CD14-positive monocyte (primary cell): ENCODE measurements at regions not wholly inside any gene's neighbourhood (a gene's known extent, or its start where the extent isn't known, plus 50 kb on each side); places are given as distances from the start of the nearest gene placed in this dataset.

Experiments used
- DNase-seq, 3 donors: peaks; one replicate each; pipeline ENCODE4 v3.0.0-alpha.2; 2011 to 2022
- H2AFZ ChIP-seq: 2 replicates; pipeline ENCODE4 v1.6.0; 2012; ENCODE audit warnings: mild to moderate bottlenecking, low read depth, low read length, inconsistent platforms; ENCODE audit not compliant: insufficient read depth, poor library complexity, severe bottlenecking
- H3K27ac ChIP-seq, 2 donors: 1 replicate in 1 of 2; 2 replicates in 1 of 2; pipeline ENCODE4 v1.5.1; 2012 to 2013; ENCODE audit warnings: low read length in 2 of 2, control low read depth in 1 of 2, inconsistent platforms in 1 of 2, low read depth in 1 of 2, mild to moderate bottlenecking in 1 of 2
- H3K27me3 ChIP-seq, 2 donors: one replicate each; pipeline versions ENCODE4 v1.6.0 to v1.6.1; 2011 to 2013; ENCODE audit warnings: low read length in 2 of 2; ENCODE audit not compliant: control insufficient read depth in 2 of 2, insufficient read depth in 2 of 2
- H3K36me3 ChIP-seq, 2 donors: replicated peaks in 1 of 2; 1 replicate in 1 of 2; 2 replicates in 1 of 2; pipeline versions ENCODE4 v1.5.1 to v1.6.1; 2012 to 2013; ENCODE audit warnings: low read length in 2 of 2, control low read depth in 1 of 2, inconsistent platforms in 1 of 2, mild to moderate bottlenecking in 1 of 2; ENCODE audit not compliant: insufficient read depth in 2 of 2, control insufficient read depth in 1 of 2
- H3K4me1 ChIP-seq, 2 donors: 1 replicate in 1 of 2; 2 replicates in 1 of 2; pipeline versions ENCODE4 v1.5.1 to v1.6.1; 2012 to 2013; ENCODE audit warnings: low read length in 2 of 2, control low read depth in 1 of 2, inconsistent platforms in 1 of 2, mild to moderate bottlenecking in 1 of 2, moderate library complexity in 1 of 2; ENCODE audit not compliant: insufficient read depth in 2 of 2, control insufficient read depth in 1 of 2
- H3K4me2 ChIP-seq: replicated peaks from 2 replicates; pipeline ENCODE3; 2012; ENCODE audit warnings: low read length, moderate library complexity, mild to moderate bottlenecking; ENCODE audit not compliant: poor library complexity, severe bottlenecking; ENCODE audit errors: extremely low read depth
- H3K4me3 ChIP-seq, 3 experiments: fragments of 200-600 bp in 1 of 3; sonication (generic) in 1 of 3; replicated peaks in 1 of 3; 1 replicate in 2 of 3; 2 replicates in 1 of 3; pipeline ENCODE4 v1.5.1; 2011 to 2013; ENCODE audit warnings: low read length in 3 of 3, mild to moderate bottlenecking in 3 of 3, control low read depth in 2 of 3, low read depth in 2 of 3, inconsistent platforms in 1 of 3, moderate library complexity in 1 of 3
- H3K79me2 ChIP-seq: 2 replicates; pipeline ENCODE4 v1.6.0; 2012; ENCODE audit warnings: mild to moderate bottlenecking, control low read depth, inconsistent platforms, low read length, moderate library complexity; ENCODE audit not compliant: insufficient read depth
- H3K9ac ChIP-seq: 2 replicates; pipeline ENCODE4 v1.6.0; 2017; ENCODE audit warnings: low read length, mild to moderate bottlenecking; ENCODE audit not compliant: insufficient read depth, poor library complexity, severe bottlenecking
- H3K9me3 ChIP-seq, 2 donors: replicated peaks in 1 of 2; 1 replicate in 1 of 2; 2 replicates in 1 of 2; pipeline versions ENCODE4 v1.5.1 to v1.6.1; 2012 to 2013; ENCODE audit warnings: low read length in 2 of 2, control low read depth in 1 of 2; ENCODE audit not compliant: control insufficient read depth in 1 of 2, insufficient read depth in 1 of 2
- H4K20me1 ChIP-seq: 2 replicates; pipeline ENCODE4 v1.6.0; 2012; ENCODE audit warnings: mild to moderate bottlenecking, low read length, control low read depth, moderate library complexity; ENCODE audit not compliant: insufficient read depth
- H3K27ac Mint-ChIP-seq, 7 donors: one replicate each; pipeline ENCODE4 v1.8.0; 2020; ENCODE audit warnings: mild to moderate bottlenecking in 7 of 7, mixed read lengths in 7 of 7, moderate library complexity in 6 of 7, inconsistent platforms in 2 of 7
- H3K27me3 Mint-ChIP-seq, 3 donors: one replicate each; pipeline ENCODE4 v1.8.0; 2021 to 2022; ENCODE audit warnings: low read depth in 3 of 3, mild to moderate bottlenecking in 3 of 3, mixed read lengths in 3 of 3, moderate library complexity in 3 of 3, inconsistent platforms in 1 of 3
- H3K36me3 Mint-ChIP-seq, 2 donors: one replicate each; pipeline ENCODE4 v1.8.0; 2020; ENCODE audit warnings: mixed read lengths in 2 of 2, inconsistent platforms in 1 of 2, mild to moderate bottlenecking in 1 of 2
- H3K4me1 Mint-ChIP-seq: one replicate; pipeline ENCODE4 v1.8.0; 2020; ENCODE audit warnings: mild to moderate bottlenecking, mixed read lengths
- H3K4me3 Mint-ChIP-seq, 2 donors: one replicate each; pipeline ENCODE4 v1.8.0; 2020; ENCODE audit warnings: mild to moderate bottlenecking in 2 of 2, mixed read lengths in 2 of 2, moderate library complexity in 1 of 2
- H3K9me3 Mint-ChIP-seq, 7 donors: one replicate each; pipeline ENCODE4 v1.8.0; 2020 to 2022; ENCODE audit warnings: mixed read lengths in 7 of 7, mild to moderate bottlenecking in 6 of 7, moderate library complexity in 6 of 7, inconsistent platforms in 2 of 7
- CTCF ChIP-seq: fragments of 200-600 bp; IDR thresholded peaks from one replicate; pipeline ENCODE4 v1.8.0; 2022; ENCODE audit warnings: antibody characterized with exemption, mild to moderate bottlenecking
- WGBS: methylation state at CpG from one replicate; pipeline ENCODE4 v1.1.5; 2013; ENCODE audit warnings: missing lambda C conversion rate; ENCODE audit not compliant: insufficient coverage; 5-methylcytosine and 5-hydroxymethylcytosine counted together
- intact Hi-C, 2 donors: fragments of 100-400 bp; cut with micrococcal nuclease; formaldehyde crosslinking; loops; one replicate each; pipeline versions ENCODE4 v1.15.0 to v1.15.1; 2023

DNA sequence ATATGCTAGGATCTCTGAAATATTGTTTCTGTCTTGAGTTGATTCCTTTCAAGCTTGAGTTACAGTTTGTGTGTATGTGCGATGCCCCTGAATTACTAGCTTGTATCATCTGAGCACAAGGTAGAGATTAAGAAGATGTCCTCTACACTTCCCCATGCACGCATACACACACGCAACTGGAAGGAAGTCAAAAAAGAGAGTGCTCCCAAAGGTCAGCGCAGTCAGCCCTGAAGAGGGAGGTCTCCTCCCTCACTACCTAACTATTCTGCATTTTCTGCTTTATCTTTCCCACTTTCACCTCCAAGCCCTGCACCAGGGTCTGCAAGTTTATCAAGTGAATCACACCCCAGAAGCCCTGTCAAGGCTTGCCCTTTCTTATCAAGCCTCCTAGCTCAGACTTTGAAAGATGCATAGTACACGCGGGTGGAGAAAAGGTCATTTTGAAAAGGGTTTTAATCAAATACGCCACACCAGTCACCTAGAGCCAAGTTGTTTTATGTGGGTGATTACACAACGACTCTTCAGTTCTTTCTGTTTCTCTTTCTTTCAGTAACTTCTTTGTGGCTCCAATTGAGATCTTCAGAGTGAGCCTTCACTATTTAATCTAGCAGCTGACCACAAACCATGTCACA, 127.7 kb downstream of the ASB9 start:
- Histone ChIP-seq H3K4me2 (peak overlapping the region; percentile 39), H3K4me1 (peaks cover 7% of the 10 kb centered on the region in 2 donors), H3K27me3 (peaks cover 0 to 11% of the 10 kb centered on the region in 2 donors), H3K27ac (peak overlapping the region in 1 of 2 donors; percentile 38), H3K36me3 (no peaks in the 10 kb centered on the region), H3K9ac (no peak overlapping the region), H3K79me2 (no peaks in the 10 kb centered on the region), H3K9me3 (no peaks in the 10 kb centered on the region), H2AFZ (peak overlapping the region; percentile 21), H4K20me1 (no peaks in the 10 kb centered on the region), H3K4me3 (peak overlapping the region in 1 of 3 experiments; percentile 27)
- no peak for DNase-seq
- Mint-ChIP-seq H3K4me3 (peak overlapping the region; percentile 37 to 59), H3K27ac (peak overlapping the region in 2 of 7 donors; percentile 60 to 62), H3K27me3 (peaks cover 2 to 11% (median 5%) of the 10 kb centered on the region in 3 donors), H3K4me1 (peaks cover 15% of the 10 kb centered on the region), H3K36me3 (no peaks in the 10 kb centered on the region), H3K9me3 (no peaks in the 10 kb centered on the region)
- intact Hi-C loops, result no loop called here
- no peak for TF ChIP-seq CTCF
- no CpG with 5 or more reads among the region's 8 CpGs for WGBS

DNA sequence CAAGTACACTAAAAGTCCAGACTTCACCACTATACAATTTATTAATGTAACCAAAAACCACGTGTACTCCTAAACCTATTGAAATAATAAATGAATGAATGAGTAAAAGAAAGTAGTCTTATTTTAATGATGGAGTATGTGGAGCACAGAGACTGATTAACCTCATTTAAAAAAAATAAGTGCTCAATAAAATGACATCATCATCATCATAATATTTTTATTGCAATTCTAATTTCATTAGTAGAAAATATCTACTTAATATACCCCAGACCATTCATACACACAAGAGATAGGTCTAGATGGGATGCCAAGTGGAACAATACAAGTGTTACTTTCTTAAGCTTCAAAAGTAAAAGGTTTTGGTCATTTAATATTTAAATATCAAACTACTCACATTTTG, 133.1 kb downstream of the ASB9 start:
- Histone ChIP-seq H2AFZ (no peak overlapping the region), H3K27ac (no peak overlapping the region), H3K4me3 (no peak overlapping the region), H3K79me2 (no peaks in the 10 kb centered on the region), H3K4me2 (no peak overlapping the region), H3K36me3 (no peaks in the 10 kb centered on the region), H3K9ac (no peak overlapping the region), H4K20me1 (no peaks in the 10 kb centered on the region), H3K27me3 (no peaks in the 10 kb centered on the region), H3K4me1 (no peaks in the 10 kb centered on the region), H3K9me3 (no peaks in the 10 kb centered on the region)
- H3K4me1 Mint-ChIP-seq, result no peaks in the 10 kb centered on the region
- H3K9me3 Mint-ChIP-seq, result peaks cover 0 to 2% (median 0%) of the 10 kb centered on the region in 7 donors
- no CpG with 5 or more reads among the region's 1 CpG for WGBS
- H3K4me3 Mint-ChIP-seq, result no peak overlapping the region
- no peak for TF ChIP-seq CTCF
- intact Hi-C loops, result no loop called here
- no peak for DNase-seq
- peaks cover 3 to 7% (median 6%) of the 10 kb centered on the region in 3 donors for H3K27me3 Mint-ChIP-seq
- no peaks in the 10 kb centered on the region for H3K36me3 Mint-ChIP-seq
- no peak overlapping the region for H3K27ac Mint-ChIP-seq
